AG10803 (cell line): ENCODE measurements at regions not wholly inside any gene's neighbourhood (a gene's known extent, or its start where the extent isn't known, plus 50 kb on each side); places are given as distances from the start of the nearest gene placed in this dataset.

ENCODE experiments used
- DNase-seq: peaks from one replicate; pipeline ENCODE4 v3.0.0; 2010; ENCODE audit warnings: low read depth
- H3K4me3 ChIP-seq: 2 replicates; pipeline ENCODE4 v1.5.1; 2011; ENCODE audit warnings: mild to moderate bottlenecking, low read length, control low read depth
- CTCF ChIP-seq: conservative IDR thresholded peaks from 2 replicates; pipeline ENCODE4 v1.5.1; 2011; ENCODE audit warnings: mild to moderate bottlenecking, low read length, control low read depth, inconsistent platforms

- no peak for TF ChIP-seq CTCF
- no peak for DNase-seq
- H3K4me3 ChIP-seq: no peak overlapping the region
These were observed 62.0 kb upstream of the CKS2 start for GRCh38 chr9:89249001-89249400.

- peak; percentile 37 for DNase-seq
- no peak overlapping the region for H3K4me3 ChIP-seq
- TF ChIP-seq CTCF: no peak
These were observed 58.2 kb upstream of the CKS2 start for GRCh38 chr9:89252651-89253267.

GRCh38 chr9:89254058-89254772 lies 56.8 kb upstream of the CKS2 start:
- no peak overlapping the region for H3K4me3 ChIP-seq
- TF ChIP-seq CTCF: no peak
- DNase-seq: no peak

GRCh38 chr9:89254773-89255125 lies 56.2 kb upstream of the CKS2 start:
- TF ChIP-seq CTCF: no peak
- no peak for DNase-seq
- H3K4me3 ChIP-seq: no peak overlapping the region

GRCh38 chr9:89256225-89256624 lies 54.8 kb upstream of the CKS2 start:
- no peak for DNase-seq
- no peak overlapping the region for H3K4me3 ChIP-seq
- TF ChIP-seq CTCF: no peak

GRCh38 chr9:89256642-89257041 lies 54.4 kb upstream of the CKS2 start:
- no peak overlapping the region for H3K4me3 ChIP-seq
- no peak for TF ChIP-seq CTCF
- no peak for DNase-seq

- DNase-seq: no peak
- no peak for TF ChIP-seq CTCF
- H3K4me3 ChIP-seq: no peak overlapping the region
These were observed 50.5 kb upstream of the CKS2 start for GRCh38 chr9:89260525-89260924.
